ENCODE measurements at regions not wholly inside any gene's neighbourhood (a gene's known extent, or its start where the extent isn't known, plus 50 kb on each side); places are given as distances from the start of the nearest gene placed in this dataset.

GRCh38 chr5:124206540-124206939, 539.9 kb downstream of the ZNF608 start (continued):
- TF ChIP-seq ZBTB44 (tag by site-specific recombination; IDR thresholded peaks at IDR 0.05): peak; percentile 46; the same call in 1 of the 2 replicates
- TF ChIP-seq ZNF561 (tag by site-specific recombination; IDR thresholded peaks at IDR 0.05; ENCODE audit: borderline replicate concordance): peak; percentile 36; the same call in 1 of the 2 replicates
- peak; percentile 45; the same call in 1 of the 2 replicates for TF ChIP-seq ZNF830 (tag by site-specific recombination; IDR thresholded peaks at IDR 0.05; ENCODE audit: low read depth)
- TF ChIP-seq ZNF777 (tag by site-specific recombination; IDR thresholded peaks at IDR 0.05; ENCODE audit: borderline replicate concordance): no peak
- 0 out of 2 replicates have a peak, but pooled peaks have one; percentile 19 for TF ChIP-seq ZNF692 (tag by site-specific recombination; IDR thresholded peaks at IDR 0.05)
- TF ChIP-seq ZNF639 (tag by site-specific recombination; IDR thresholded peaks at IDR 0.05): no peak
- TF ChIP-seq ZNF184 (tag by site-specific recombination; IDR thresholded peaks at IDR 0.05): peak; percentile 55; the same call in 1 of the 2 replicates
- TF ChIP-seq ZNF600 (tag by site-specific recombination; IDR thresholded peaks at IDR 0.05): no peak
- no peak for TF ChIP-seq ZNF214 (tag by site-specific recombination; IDR thresholded peaks at IDR 0.05; ENCODE audit: borderline replicate concordance)
- no peak for TF ChIP-seq KLF8 (tag by site-specific recombination; IDR thresholded peaks at IDR 0.05)
- no peak for TF ChIP-seq ZNF768 (tag by site-specific recombination; IDR thresholded peaks at IDR 0.05)
- TF ChIP-seq ZSCAN16 (tag by site-specific recombination; IDR thresholded peaks at IDR 0.05): no peak
- TF ChIP-seq ZNF658 (tag by site-specific recombination; IDR thresholded peaks at IDR 0.05): no peak
- TF ChIP-seq ZNF350 (tag by site-specific recombination; IDR thresholded peaks at IDR 0.05): peak; percentile 64; the same call in 1 of the 2 replicates
- no peak for TF ChIP-seq ZBTB48 (tag by site-specific recombination; IDR thresholded peaks at IDR 0.05)
- no peak for TF ChIP-seq ZNF324 (tag by site-specific recombination; IDR thresholded peaks at IDR 0.05)
- no peak for TF ChIP-seq ZNF529 (tag by site-specific recombination; IDR thresholded peaks at IDR 0.05; ENCODE audit: insufficient replicate concordance)
- TF ChIP-seq ZBTB11 (tag by site-specific recombination; conservative IDR thresholded peaks at IDR 0.05; ENCODE audit: low read depth): no peak

- POLR2A ChIA-PET: no interaction called here
- CTCF ChIA-PET: no interaction called here
- Histone ChIP-seq H3K36me3 (ENCODE audit: control insufficient read depth in 2 of 2, insufficient read depth in 1 of 2, low read length in 2 of 2) (no peaks in the 10 kb centered on the region), H3K9me3 (ENCODE audit: control insufficient read depth, insufficient read depth, low read depth, low read length) (no peaks in the 10 kb centered on the region; the same call in none of the 2 replicates), H3K4me1 (ENCODE audit: control insufficient read depth, insufficient read depth, low read length) (no peaks in the 10 kb centered on the region), H3K27ac (ENCODE audit: extremely low read depth, low read depth, low read length) (no peak overlapping the region), H3K4me3 (ENCODE audit: low read depth, low read length) (no peak overlapping the region)
- TF ChIP-seq ZNF19 (tag by site-specific recombination; IDR thresholded peaks at IDR 0.05; ENCODE audit: low read depth) (no peak), ZNF621 (tag by site-specific recombination; IDR thresholded peaks at IDR 0.05) (no peak), ZNF585B (tag by site-specific recombination; IDR thresholded peaks at IDR 0.05) (peak; percentile 99), TRIM28 (IDR thresholded peaks at IDR 0.05; ENCODE audit: borderline replicate concordance, low read length) (peak; percentile 91; the same call in 1 of the 2 replicates), SETDB1 (IDR thresholded peaks at IDR 0.05; ENCODE audit: insufficient read length, low read length) (peak; percentile 94), ZNF114 (tag by site-specific recombination; IDR thresholded peaks at IDR 0.05) (no peak), ZNF571 (tag by site-specific recombination; IDR thresholded peaks at IDR 0.05) (no peak), ZNF362 (tag by site-specific recombination; IDR thresholded peaks at IDR 0.05) (no peak), GLIS2 (tag by site-specific recombination; IDR thresholded peaks at IDR 0.05) (no peak), ZNF501 (tag by site-specific recombination; IDR thresholded peaks at IDR 0.05) (no peak), ZNF488 (tag by site-specific recombination; IDR thresholded peaks at IDR 0.05) (no peak)
Measured at GRCh38 chr5:124203303-124203702, 543.1 kb downstream of the ZNF608 start.

All from HEK293 (cell line).